Esophagus muscularis mucosa (tissue), 3 donors: ENCODE measurements at regions not wholly inside any gene's neighbourhood (a gene's known extent, or its start where the extent isn't known, plus 50 kb on each side); places are given as distances from the start of the nearest gene placed in this dataset.

ENCODE experiments used
- POLR2A ChIP-seq: fragments of 450-650 bp; IDR thresholded peaks from one replicate; pipeline ENCODE4 v1.6.1; 2017; ENCODE audit warnings: antibody characterized with exemption, moderate library complexity, mild to moderate bottlenecking, low read depth
- POLR2AphosphoS5 ChIP-seq, 2 donors: sonication (generic); formaldehyde crosslinking; IDR thresholded peaks; one replicate each; pipeline ENCODE4 v1.6.1; 2017; ENCODE audit warnings: antibody characterized with exemption in 2 of 2
- TF ChIP-seq, protein P1 (sequence below), 3 experiments: fragments of 200-600 bp in 2 of 3; fragments of 450-650 bp in 1 of 3; sonication (generic) in 2 of 3; IDR thresholded peaks; one replicate each; pipeline ENCODE4 v1.5.1; 2017 to 2019; ENCODE audit warnings: antibody characterized with exemption in 3 of 3, mild to moderate bottlenecking in 2 of 3, moderate library complexity in 1 of 3

DNA sequence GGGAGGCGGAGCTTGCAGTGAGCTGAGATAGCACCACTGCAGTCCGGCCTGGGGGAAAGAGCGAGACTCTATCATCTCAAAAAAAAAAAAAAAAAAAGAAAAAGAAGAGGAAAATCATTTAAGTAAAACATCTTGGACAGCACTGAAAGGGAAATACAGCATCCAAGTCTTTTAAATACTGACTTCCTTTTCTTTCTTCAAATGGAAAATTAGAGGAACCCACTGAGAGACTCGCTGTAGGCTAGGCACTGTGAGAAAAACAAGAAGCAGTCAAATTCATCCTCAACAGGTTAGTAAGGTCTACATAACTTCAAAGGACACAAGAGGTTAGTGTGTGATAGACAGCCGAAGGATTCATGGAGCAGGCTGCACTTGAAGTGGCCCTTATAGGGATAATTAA is 243.7 kb downstream of the BLID start:
- TF ChIP-seq, protein P1, sequence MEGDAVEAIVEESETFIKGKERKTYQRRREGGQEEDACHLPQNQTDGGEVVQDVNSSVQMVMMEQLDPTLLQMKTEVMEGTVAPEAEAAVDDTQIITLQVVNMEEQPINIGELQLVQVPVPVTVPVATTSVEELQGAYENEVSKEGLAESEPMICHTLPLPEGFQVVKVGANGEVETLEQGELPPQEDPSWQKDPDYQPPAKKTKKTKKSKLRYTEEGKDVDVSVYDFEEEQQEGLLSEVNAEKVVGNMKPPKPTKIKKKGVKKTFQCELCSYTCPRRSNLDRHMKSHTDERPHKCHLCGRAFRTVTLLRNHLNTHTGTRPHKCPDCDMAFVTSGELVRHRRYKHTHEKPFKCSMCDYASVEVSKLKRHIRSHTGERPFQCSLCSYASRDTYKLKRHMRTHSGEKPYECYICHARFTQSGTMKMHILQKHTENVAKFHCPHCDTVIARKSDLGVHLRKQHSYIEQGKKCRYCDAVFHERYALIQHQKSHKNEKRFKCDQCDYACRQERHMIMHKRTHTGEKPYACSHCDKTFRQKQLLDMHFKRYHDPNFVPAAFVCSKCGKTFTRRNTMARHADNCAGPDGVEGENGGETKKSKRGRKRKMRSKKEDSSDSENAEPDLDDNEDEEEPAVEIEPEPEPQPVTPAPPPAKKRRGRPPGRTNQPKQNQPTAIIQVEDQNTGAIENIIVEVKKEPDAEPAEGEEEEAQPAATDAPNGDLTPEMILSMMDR (IDR thresholded peaks at IDR 0.05), result no peak
- TF ChIP-seq POLR2A, result no peak
- TF ChIP-seq POLR2AphosphoS5 (IDR thresholded peaks at IDR 0.05), result no peak
